ENCODE measurements at regions not wholly inside any gene's neighbourhood (a gene's known extent, or its start where the extent isn't known, plus 50 kb on each side); places are given as distances from the start of the nearest gene placed in this dataset.
"Not testable (repeated sequence)": the region's sequence is repeated elsewhere in the genome, so short reads cannot be mapped to it uniquely, and the experiment has no call there.

DNA sequence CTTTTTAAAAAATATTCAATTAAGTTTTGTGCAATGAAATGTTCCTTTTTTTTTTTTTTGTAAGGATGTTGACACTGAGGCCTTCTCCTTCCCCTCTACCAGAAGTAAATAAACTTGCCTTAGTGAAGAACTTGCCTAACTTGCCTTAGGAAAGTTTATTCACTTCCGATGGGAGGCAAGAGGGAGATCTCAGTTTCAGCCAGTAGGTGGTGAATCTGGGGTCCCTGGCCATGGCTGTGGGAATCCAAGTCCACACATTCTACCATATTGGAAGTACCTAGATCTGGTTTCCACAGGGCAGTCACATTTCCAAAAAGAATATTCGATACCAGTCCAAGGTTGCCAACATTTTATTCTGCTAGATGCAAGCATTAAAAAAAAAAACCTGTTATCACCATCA lies 270.9 kb downstream of the CCSER2 start:
- DNase-seq (ENCODE audit: low spot score) = no peak
- Histone ChIP-seq H3K27ac (no peak overlapping the region), H2AFZ (no peak overlapping the region), H3K27me3 (peaks cover 30% of the 10 kb centered on the region), H3K9me3 (ENCODE audit: low read depth) (no peaks in the 10 kb centered on the region), H3K4me3 (no peak overlapping the region), H3K4me1 (ENCODE audit: insufficient read depth) (no peaks in the 10 kb centered on the region), H3K4me2 (no peak overlapping the region), H3K79me2 (no peaks in the 10 kb centered on the region), H4K20me1 (ENCODE audit: insufficient read depth, poor library complexity, severe bottlenecking) (no peaks in the 10 kb centered on the region), H3K9me2 (replicated peaks; ENCODE audit: insufficient read depth) (no peaks in the 10 kb centered on the region), H3K36me3 (replicated peaks; ENCODE audit: insufficient read depth, low read depth) (no peaks in the 10 kb centered on the region)
- no peak for TF ChIP-seq EZH2phosphoT487 (IDR thresholded peaks at IDR 0.05; ENCODE audit: low read depth, severe bottlenecking, unreplicated experiment)
- no peak for TF ChIP-seq EZH2 (IDR thresholded peaks at IDR 0.05; ENCODE audit: borderline replicate concordance)
- TF ChIP-seq, protein P1, sequence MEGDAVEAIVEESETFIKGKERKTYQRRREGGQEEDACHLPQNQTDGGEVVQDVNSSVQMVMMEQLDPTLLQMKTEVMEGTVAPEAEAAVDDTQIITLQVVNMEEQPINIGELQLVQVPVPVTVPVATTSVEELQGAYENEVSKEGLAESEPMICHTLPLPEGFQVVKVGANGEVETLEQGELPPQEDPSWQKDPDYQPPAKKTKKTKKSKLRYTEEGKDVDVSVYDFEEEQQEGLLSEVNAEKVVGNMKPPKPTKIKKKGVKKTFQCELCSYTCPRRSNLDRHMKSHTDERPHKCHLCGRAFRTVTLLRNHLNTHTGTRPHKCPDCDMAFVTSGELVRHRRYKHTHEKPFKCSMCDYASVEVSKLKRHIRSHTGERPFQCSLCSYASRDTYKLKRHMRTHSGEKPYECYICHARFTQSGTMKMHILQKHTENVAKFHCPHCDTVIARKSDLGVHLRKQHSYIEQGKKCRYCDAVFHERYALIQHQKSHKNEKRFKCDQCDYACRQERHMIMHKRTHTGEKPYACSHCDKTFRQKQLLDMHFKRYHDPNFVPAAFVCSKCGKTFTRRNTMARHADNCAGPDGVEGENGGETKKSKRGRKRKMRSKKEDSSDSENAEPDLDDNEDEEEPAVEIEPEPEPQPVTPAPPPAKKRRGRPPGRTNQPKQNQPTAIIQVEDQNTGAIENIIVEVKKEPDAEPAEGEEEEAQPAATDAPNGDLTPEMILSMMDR (IDR thresholded peaks at IDR 0.05; ENCODE audit: poor library complexity) = no peak
- WGBS (ENCODE audit: low lambda C conversion rate, missing lambda C conversion rate) = 82% methylated on average over 2 of the region's 2 CpGs

DNA sequence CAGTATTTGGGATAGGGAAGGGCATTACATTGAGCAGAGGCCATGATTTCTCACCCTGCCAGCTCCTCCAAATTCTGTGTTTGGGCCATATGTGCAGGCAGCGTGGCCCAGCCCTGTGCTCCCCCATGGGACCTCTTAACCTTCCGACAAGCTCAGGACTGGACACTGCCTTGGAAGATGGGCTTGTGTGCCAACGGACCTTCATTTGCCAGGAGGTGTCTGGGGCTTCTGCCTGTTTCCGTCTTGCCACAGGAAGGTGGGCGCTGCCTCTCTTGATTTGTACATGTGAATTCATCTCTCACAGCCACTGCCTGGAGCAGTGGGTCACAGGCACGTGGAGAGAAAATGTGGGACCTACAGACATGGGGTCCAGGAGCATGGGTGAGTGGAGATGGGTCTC lies 272.6 kb downstream of the CCSER2 start:
- no peaks in the 10 kb centered on the region for H3K4me1 ChIP-seq (ENCODE audit: insufficient read depth)
- no peaks in the 10 kb centered on the region for H4K20me1 ChIP-seq (ENCODE audit: insufficient read depth, poor library complexity, severe bottlenecking)
- no peak overlapping the region for H3K4me2 ChIP-seq
- no peaks in the 10 kb centered on the region for H3K36me3 ChIP-seq (replicated peaks; ENCODE audit: insufficient read depth, low read depth)
- H3K9me2 ChIP-seq (replicated peaks; ENCODE audit: insufficient read depth) = no peaks in the 10 kb centered on the region
- H3K27ac ChIP-seq = no peak overlapping the region
- no peaks in the 10 kb centered on the region for H3K9me3 ChIP-seq (ENCODE audit: low read depth)
- 94% methylated on average over 6 of the region's 6 CpGs for WGBS (ENCODE audit: low lambda C conversion rate, missing lambda C conversion rate)
- H3K27me3 ChIP-seq = peaks cover 38% of the 10 kb centered on the region
- no peak overlapping the region for H3K4me3 ChIP-seq
- H2AFZ ChIP-seq = no peak overlapping the region
- DNase-seq (ENCODE audit: low spot score) = no peak
- TF ChIP-seq, protein P1 (IDR thresholded peaks at IDR 0.05; ENCODE audit: poor library complexity) = no peak
- no peak for TF ChIP-seq EZH2phosphoT487 (IDR thresholded peaks at IDR 0.05; ENCODE audit: low read depth, severe bottlenecking, unreplicated experiment)
- no peak for TF ChIP-seq EZH2 (IDR thresholded peaks at IDR 0.05; ENCODE audit: borderline replicate concordance)
- no peaks in the 10 kb centered on the region for H3K79me2 ChIP-seq

DNA sequence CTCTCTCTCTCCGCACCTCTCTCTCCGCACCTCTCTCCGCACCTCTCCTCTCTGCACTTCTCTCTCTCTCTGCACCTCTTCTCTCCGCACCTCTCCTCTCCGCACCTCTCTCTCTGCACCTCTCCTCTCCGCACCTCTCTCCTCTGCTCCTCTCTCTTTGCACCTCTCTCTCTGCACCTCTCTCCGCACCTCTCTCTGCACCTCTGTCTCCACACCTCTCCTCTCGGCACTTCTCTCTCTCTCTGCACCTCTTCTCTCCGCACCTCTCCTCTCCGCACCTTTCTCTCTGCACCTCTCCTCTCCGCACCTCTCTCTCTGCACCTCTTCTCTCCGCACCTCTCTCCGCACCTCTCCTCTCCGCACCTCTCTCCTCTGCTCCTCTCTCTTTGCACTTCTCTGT lies 274.2 kb downstream of the CCSER2 start:
- H3K4me3 ChIP-seq; H3K4me1 ChIP-seq (ENCODE audit: insufficient read depth); H3K27ac ChIP-seq; H3K9me3 ChIP-seq (ENCODE audit: low read depth); H3K4me2 ChIP-seq; H3K36me3 ChIP-seq (replicated peaks; ENCODE audit: insufficient read depth, low read depth); H4K20me1 ChIP-seq (ENCODE audit: insufficient read depth, poor library complexity, severe bottlenecking); H2AFZ ChIP-seq; H3K79me2 ChIP-seq; H3K9me2 ChIP-seq (replicated peaks; ENCODE audit: insufficient read depth); DNase-seq (ENCODE audit: low spot score): not testable (repeated sequence)
- H3K27me3 ChIP-seq = peaks cover 42% of the 10 kb centered on the region
- WGBS (ENCODE audit: low lambda C conversion rate, missing lambda C conversion rate) = no CpG with 5 or more reads among the region's 14 CpGs

DNA sequence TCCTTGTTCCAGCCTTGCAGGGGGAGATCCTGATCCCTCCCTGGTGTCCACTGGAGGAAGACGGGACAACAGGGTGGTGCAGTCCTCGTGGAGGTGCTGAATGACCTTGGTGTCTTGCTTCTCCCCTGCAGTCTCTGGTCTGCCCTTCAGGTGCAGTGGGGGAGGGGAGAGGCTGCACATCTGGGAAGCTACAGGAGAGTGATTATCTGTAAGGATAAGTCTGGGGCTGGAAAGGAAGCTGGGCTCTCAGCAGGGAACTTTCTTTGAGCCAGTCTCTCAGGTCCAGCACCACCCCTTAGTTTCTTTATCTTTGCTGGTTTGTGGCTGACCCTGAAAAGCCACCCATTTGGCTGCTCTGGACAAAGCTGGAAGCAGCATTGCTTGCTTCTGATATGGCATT lies 275.6 kb downstream of the CCSER2 start:
- no peaks in the 10 kb centered on the region for H4K20me1 ChIP-seq (ENCODE audit: insufficient read depth, poor library complexity, severe bottlenecking)
- H3K27ac ChIP-seq = no peak overlapping the region
- H3K9me3 ChIP-seq (ENCODE audit: low read depth) = no peaks in the 10 kb centered on the region
- WGBS (ENCODE audit: low lambda C conversion rate, missing lambda C conversion rate) = 42% methylated on average over 2 of the region's 2 CpGs
- DNase-seq (ENCODE audit: low spot score) = no peak
- no peak overlapping the region for H3K4me2 ChIP-seq
- H3K27me3 ChIP-seq = peaks cover 42% of the 10 kb centered on the region
- H3K9me2 ChIP-seq (replicated peaks; ENCODE audit: insufficient read depth) = no peaks in the 10 kb centered on the region
- H3K4me3 ChIP-seq = no peak overlapping the region
- no peaks in the 10 kb centered on the region for H3K4me1 ChIP-seq (ENCODE audit: insufficient read depth)
- no peaks in the 10 kb centered on the region for H3K36me3 ChIP-seq (replicated peaks; ENCODE audit: insufficient read depth, low read depth)
- no peak overlapping the region for H2AFZ ChIP-seq
- no peaks in the 10 kb centered on the region for H3K79me2 ChIP-seq
- TF ChIP-seq, protein P1 (IDR thresholded peaks at IDR 0.05; ENCODE audit: poor library complexity) = no peak
- TF ChIP-seq EZH2phosphoT487 (IDR thresholded peaks at IDR 0.05; ENCODE audit: low read depth, severe bottlenecking, unreplicated experiment) = no peak
- no peak for TF ChIP-seq EZH2 (IDR thresholded peaks at IDR 0.05; ENCODE audit: borderline replicate concordance)
